ENCODE measurements at regions not wholly inside any gene's neighbourhood (a gene's known extent, or its start where the extent isn't known, plus 50 kb on each side); places are given as distances from the start of the nearest gene placed in this dataset.

GRCh38 chr4:170723171-170723570, 633.4 kb upstream of the AADAT start:
- intact Hi-C loops (cut with micrococcal nuclease): no loop called here
- TF ChIP-seq CTCF (IDR thresholded peaks at IDR 0.05; ENCODE audit: unreplicated experiment): no peak
- peaks cover 8% of the 10 kb centered on the region for H3K9me3 Mint-ChIP-seq (ENCODE audit: unreplicated experiment)
- no peak overlapping the region for H3K4me3 Mint-ChIP-seq (ENCODE audit: unreplicated experiment)
- CTCF ChIA-PET: no interaction called here
- no peaks in the 10 kb centered on the region for H3K36me3 Mint-ChIP-seq (ENCODE audit: insufficient read depth, unreplicated experiment)
- H3K27ac Mint-ChIP-seq (ENCODE audit: low read depth, unreplicated experiment): no peak overlapping the region
- no TSS peak for BruUV-seq (replicated peaks)
- POLR2A ChIA-PET: no interaction called here
- H3K27me3 Mint-ChIP-seq (ENCODE audit: insufficient read depth, unreplicated experiment): no peaks in the 10 kb centered on the region
- no peaks in the 10 kb centered on the region for H3K4me1 Mint-ChIP-seq (ENCODE audit: insufficient read depth, unreplicated experiment)
- DNase-seq (ENCODE audit: unreplicated experiment): peak; percentile 5

- H3K4me3 Mint-ChIP-seq (ENCODE audit: unreplicated experiment): no peak overlapping the region
- intact Hi-C loops (cut with micrococcal nuclease): no loop called here
- TF ChIP-seq CTCF (IDR thresholded peaks at IDR 0.05; ENCODE audit: unreplicated experiment): no peak
- no TSS peak for BruUV-seq (replicated peaks)
- no peak for DNase-seq (ENCODE audit: unreplicated experiment)
- H3K27ac Mint-ChIP-seq (ENCODE audit: low read depth, unreplicated experiment): no peak overlapping the region
- no peaks in the 10 kb centered on the region for H3K27me3 Mint-ChIP-seq (ENCODE audit: insufficient read depth, unreplicated experiment)
- ChIA-PET CTCF (no interaction called here), POLR2A (no interaction called here)
- H3K9me3 Mint-ChIP-seq (ENCODE audit: unreplicated experiment): peaks cover 8% of the 10 kb centered on the region
- H3K4me1 Mint-ChIP-seq (ENCODE audit: insufficient read depth, unreplicated experiment): no peaks in the 10 kb centered on the region
- H3K36me3 Mint-ChIP-seq (ENCODE audit: insufficient read depth, unreplicated experiment): no peaks in the 10 kb centered on the region
Observed at GRCh38 chr4:170721812-170722373, 632.1 kb upstream of the AADAT start.

DNA sequence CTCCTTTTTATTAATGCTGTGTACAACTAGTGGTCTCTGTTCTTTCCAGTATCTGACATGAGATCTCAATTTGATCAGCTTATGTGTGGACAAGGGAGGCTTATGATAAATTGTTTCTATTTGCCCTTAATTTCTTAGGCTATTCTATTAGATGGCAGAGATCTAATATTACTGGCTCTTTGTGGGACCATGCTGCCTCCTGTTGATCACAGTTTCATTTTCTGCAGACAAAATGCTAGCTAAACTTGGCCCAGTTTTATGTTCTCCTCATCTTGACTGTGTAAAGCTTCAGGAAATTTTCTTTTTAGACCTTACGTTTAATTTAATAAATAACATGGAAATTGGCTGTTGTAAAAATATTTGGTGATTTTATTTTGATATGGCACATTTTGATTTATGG, 627.1 kb upstream of the AADAT start:
- H3K4me3 Mint-ChIP-seq (ENCODE audit: unreplicated experiment): no peak overlapping the region
- intact Hi-C loops (cut with micrococcal nuclease): no loop called here
- H3K27ac Mint-ChIP-seq (ENCODE audit: low read depth, unreplicated experiment): no peak overlapping the region
- no peaks in the 10 kb centered on the region for H3K36me3 Mint-ChIP-seq (ENCODE audit: insufficient read depth, unreplicated experiment)
- no peak for TF ChIP-seq CTCF (IDR thresholded peaks at IDR 0.05; ENCODE audit: unreplicated experiment)
- H3K27me3 Mint-ChIP-seq (ENCODE audit: insufficient read depth, unreplicated experiment): no peaks in the 10 kb centered on the region
- no peaks in the 10 kb centered on the region for H3K4me1 Mint-ChIP-seq (ENCODE audit: insufficient read depth, unreplicated experiment)
- BruUV-seq (replicated peaks): no TSS peak
- ChIA-PET POLR2A (no interaction called here), CTCF (interaction anchor here (1.4 kb wide), 1 partner anchor 128 kb away, joined by 4 read pairs; no protein-coding TSS in a partner anchor)
- peaks cover 3% of the 10 kb centered on the region for H3K9me3 Mint-ChIP-seq (ENCODE audit: unreplicated experiment)
- DNase-seq (ENCODE audit: unreplicated experiment): no peak

- Mint-ChIP-seq H3K36me3 (ENCODE audit: insufficient read depth, unreplicated experiment) (no peaks in the 10 kb centered on the region), H3K27me3 (ENCODE audit: insufficient read depth, unreplicated experiment) (no peaks in the 10 kb centered on the region), H3K9me3 (ENCODE audit: unreplicated experiment) (no peaks in the 10 kb centered on the region), H3K4me1 (ENCODE audit: insufficient read depth, unreplicated experiment) (peaks cover 6% of the 10 kb centered on the region), H3K27ac (ENCODE audit: low read depth, unreplicated experiment) (no peak overlapping the region), H3K4me3 (ENCODE audit: unreplicated experiment) (no peak overlapping the region)
- no peak for TF ChIP-seq CTCF (IDR thresholded peaks at IDR 0.05; ENCODE audit: unreplicated experiment)
- DNase-seq (ENCODE audit: unreplicated experiment): no peak
- POLR2A ChIA-PET: no interaction called here
- intact Hi-C loops (cut with micrococcal nuclease): no loop called here
- BruUV-seq (replicated peaks): no TSS peak
- CTCF ChIA-PET: no interaction called here
Observed at GRCh38 chr4:170705907-170706306, 616.2 kb upstream of the AADAT start.
